HEK293T (cell line): ENCODE measurements at regions not wholly inside any gene's neighbourhood (a gene's known extent, or its start where the extent isn't known, plus 50 kb on each side); places are given as distances from the start of the nearest gene placed in this dataset.

Experiments
- CTCF ChIA-PET: fragments of 350-600 bp; formaldehyde crosslinking; extraction: SDS; loops from one replicate; lab custom pipeline; 2021; ENCODE audit warnings: antibody characterized with exemption, inconsistent platforms; lab: Yijun Ruan, JAX
- POLR2A ChIA-PET: fragments of 350-600 bp; formaldehyde crosslinking; extraction: SDS; loops from one replicate; lab custom pipeline; 2020; ENCODE audit warnings: antibody characterized with exemption, inconsistent platforms; lab: Yijun Ruan, JAX
- DNase-seq: peaks from one replicate; pipeline ENCODE4 v3.0.0; 2012; ENCODE audit warnings: mixed read lengths; ENCODE audit errors: extremely low spot score
- ARNT ChIP-seq: fragments of 450-650 bp; IDR thresholded peaks from 2 replicates; pipeline ENCODE4 v1.6.1; 2017; ENCODE audit warnings: mild to moderate bottlenecking
- BHLHE40 ChIP-seq: fragments of 450-650 bp; IDR thresholded peaks from 2 replicates; pipeline ENCODE4 v1.6.1; 2016; ENCODE audit warnings: mild to moderate bottlenecking, moderate library complexity, borderline replicate concordance
- CTBP1 ChIP-seq: fragments of 450-650 bp; IDR thresholded peaks from 2 replicates; pipeline ENCODE4 v1.6.1; 2016; ENCODE audit warnings: borderline replicate concordance
- ELF4 ChIP-seq: fragments of 450-650 bp; IDR thresholded peaks from 2 replicates; pipeline ENCODE4 v1.6.1; 2017; ENCODE audit warnings: antibody characterized with exemption
- FOXA1 ChIP-seq: fragments of 450-650 bp; IDR thresholded peaks from 2 replicates; pipeline ENCODE4 v1.6.1; 2016; ENCODE audit warnings: mild to moderate bottlenecking
- FOXK2 ChIP-seq: fragments of 450-650 bp; IDR thresholded peaks from 2 replicates; pipeline ENCODE4 v1.6.1; 2016; ENCODE audit warnings: mild to moderate bottlenecking
- FOXM1 ChIP-seq: fragments of 450-650 bp; IDR thresholded peaks from 2 replicates; pipeline ENCODE4 v1.6.1; 2017; ENCODE audit warnings: mild to moderate bottlenecking, borderline replicate concordance
- HDGF ChIP-seq: fragments of 450-650 bp; IDR thresholded peaks from 2 replicates; pipeline ENCODE4 v1.6.1; 2017; ENCODE audit warnings: antibody characterized with exemption, borderline replicate concordance
- L3MBTL2 ChIP-seq: fragments of 450-650 bp; conservative IDR thresholded peaks from 2 replicates; pipeline ENCODE4 v1.6.1; 2016; ENCODE audit warnings: mild to moderate bottlenecking
- LEF1 ChIP-seq: fragments of 450-650 bp; IDR thresholded peaks from 2 replicates; pipeline ENCODE4 v1.6.1; 2017; ENCODE audit warnings: mild to moderate bottlenecking, borderline replicate concordance
- NFRKB ChIP-seq: fragments of 450-650 bp; IDR thresholded peaks from 2 replicates; pipeline ENCODE4 v1.6.1; 2016; ENCODE audit warnings: mild to moderate bottlenecking, moderate library complexity
- SP1 ChIP-seq: fragments of 450-650 bp; IDR thresholded peaks from 2 replicates; pipeline ENCODE4 v1.6.1; 2017
- SUZ12 ChIP-seq: fragments of 450-650 bp; IDR thresholded peaks from 2 replicates; pipeline ENCODE4 v1.6.1; 2016; ENCODE audit warnings: mild to moderate bottlenecking
- TARDBP ChIP-seq: fragments of 450-650 bp; IDR thresholded peaks from 2 replicates; pipeline ENCODE4 v1.6.1; 2016
- ZNF384 ChIP-seq: fragments of 450-650 bp; IDR thresholded peaks from 2 replicates; pipeline ENCODE4 v1.6.1; 2016
- TF ChIP-seq, protein P1 (sequence below): fragments of 450-650 bp; IDR thresholded peaks from 2 replicates; pipeline ENCODE4 v1.6.1; 2016

DNA sequence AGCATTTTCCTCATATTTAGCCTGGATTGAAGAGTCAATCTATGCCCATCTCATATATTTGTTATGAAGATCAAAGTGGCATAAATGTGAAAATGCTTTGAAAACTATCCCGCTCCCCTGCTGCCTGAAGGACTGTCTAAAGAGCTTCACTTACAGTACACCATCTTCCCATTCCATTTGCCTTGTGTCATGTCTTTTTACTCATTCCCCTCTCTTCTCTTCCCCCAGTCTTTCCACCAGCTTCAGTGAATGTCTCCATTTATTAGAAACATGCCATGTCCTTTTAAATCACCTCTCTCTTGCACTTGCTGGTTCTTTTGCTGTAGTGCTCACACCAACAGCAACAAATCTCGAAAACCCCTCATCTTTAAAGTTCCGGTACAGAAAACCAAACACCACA is 192.7 kb upstream of the SGCD start:
- ChIA-PET CTCF (no interaction called here), POLR2A (no interaction called here)
- no peak for DNase-seq
- TF ChIP-seq CTBP1 (no peak), HDGF (no peak), LEF1 (no peak), L3MBTL2 (no peak), FOXM1 (no peak), ELF4 (no peak), TARDBP (no peak), NFRKB (no peak), FOXK2 (no peak), ARNT (no peak), ZNF384 (no peak), SP1 (no peak), FOXA1 (no peak), SUZ12 (no peak)
- TF ChIP-seq, protein P1, sequence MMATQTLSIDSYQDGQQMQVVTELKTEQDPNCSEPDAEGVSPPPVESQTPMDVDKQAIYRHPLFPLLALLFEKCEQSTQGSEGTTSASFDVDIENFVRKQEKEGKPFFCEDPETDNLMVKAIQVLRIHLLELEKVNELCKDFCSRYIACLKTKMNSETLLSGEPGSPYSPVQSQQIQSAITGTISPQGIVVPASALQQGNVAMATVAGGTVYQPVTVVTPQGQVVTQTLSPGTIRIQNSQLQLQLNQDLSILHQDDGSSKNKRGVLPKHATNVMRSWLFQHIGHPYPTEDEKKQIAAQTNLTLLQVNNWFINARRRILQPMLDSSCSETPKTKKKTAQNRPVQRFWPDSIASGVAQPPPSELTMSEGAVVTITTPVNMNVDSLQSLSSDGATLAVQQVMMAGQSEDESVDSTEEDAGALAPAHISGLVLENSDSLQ = no peak

DNA sequence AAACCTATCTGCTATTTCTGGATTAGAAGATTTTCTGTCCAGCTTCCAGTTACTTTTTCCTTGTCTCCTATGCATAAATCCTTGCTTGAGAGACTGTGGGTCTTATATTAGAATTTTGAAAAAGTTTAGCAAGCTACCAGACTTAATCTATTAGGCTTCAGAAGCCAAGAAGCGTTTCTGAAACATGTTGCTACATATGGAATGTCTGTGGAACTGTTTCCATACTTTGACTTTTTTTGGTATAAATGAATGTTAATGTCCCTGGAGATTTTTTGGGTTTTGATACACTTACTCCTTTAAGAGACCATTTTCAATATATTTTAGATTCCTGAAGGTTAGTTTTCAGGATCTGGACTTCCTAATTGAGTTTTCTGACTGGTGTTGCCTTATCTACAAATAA is 191.4 kb upstream of the SGCD start:
- no peak for TF ChIP-seq CTBP1
- no peak for TF ChIP-seq TARDBP
- no peak for TF ChIP-seq ZNF384
- no peak for DNase-seq
- CTCF ChIA-PET = no interaction called here
- POLR2A ChIA-PET = no interaction called here

DNA sequence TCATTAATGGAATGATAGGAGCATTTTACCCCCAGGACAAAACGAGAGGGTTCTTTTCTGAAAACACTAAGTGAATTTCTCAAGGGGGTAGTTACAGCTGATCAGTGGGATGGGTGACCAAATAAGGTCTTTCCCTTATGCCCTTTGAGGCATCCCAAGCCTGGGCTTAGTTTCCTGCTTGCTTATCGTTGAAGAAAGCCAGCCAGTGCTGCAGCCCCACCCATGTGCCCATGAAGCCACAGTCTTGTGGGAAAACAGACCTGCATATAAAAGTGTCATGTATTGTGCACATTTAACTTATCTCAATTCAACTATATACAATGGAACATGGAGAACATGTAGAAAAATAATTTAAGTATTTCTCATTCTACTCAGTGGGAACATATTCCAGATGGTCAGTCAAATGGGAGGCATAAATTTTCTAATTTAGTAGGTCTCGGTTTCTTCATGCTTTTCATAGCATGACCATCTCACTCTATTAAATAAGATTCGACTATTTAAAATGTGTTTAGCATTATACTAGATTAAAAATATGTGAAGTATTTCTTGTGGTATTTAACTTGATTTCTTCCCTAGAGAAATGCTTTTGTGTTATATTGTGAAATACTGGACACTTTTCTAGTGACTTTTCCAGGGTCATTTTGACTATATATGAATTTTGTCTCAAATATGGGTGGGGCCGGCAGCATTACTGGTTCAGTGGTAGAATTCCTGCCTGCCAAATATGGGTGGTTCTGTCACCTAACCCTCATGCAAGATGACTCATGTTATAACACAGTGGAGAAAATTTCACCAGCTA is 189.7 kb upstream of the SGCD start:
- ChIA-PET POLR2A (no interaction called here), CTCF (no interaction called here)
- TF ChIP-seq, protein P1 = no peak
- TF ChIP-seq SP1 (no peak), LEF1 (no peak), CTBP1 (no peak), HDGF (no peak), FOXK2 (no peak), L3MBTL2 (no peak), SUZ12 (no peak), TARDBP (no peak), ZNF384 (no peak), FOXA1 (no peak), ELF4 (no peak), BHLHE40 (no peak), ARNT (no peak)
- no peak for DNase-seq

DNA sequence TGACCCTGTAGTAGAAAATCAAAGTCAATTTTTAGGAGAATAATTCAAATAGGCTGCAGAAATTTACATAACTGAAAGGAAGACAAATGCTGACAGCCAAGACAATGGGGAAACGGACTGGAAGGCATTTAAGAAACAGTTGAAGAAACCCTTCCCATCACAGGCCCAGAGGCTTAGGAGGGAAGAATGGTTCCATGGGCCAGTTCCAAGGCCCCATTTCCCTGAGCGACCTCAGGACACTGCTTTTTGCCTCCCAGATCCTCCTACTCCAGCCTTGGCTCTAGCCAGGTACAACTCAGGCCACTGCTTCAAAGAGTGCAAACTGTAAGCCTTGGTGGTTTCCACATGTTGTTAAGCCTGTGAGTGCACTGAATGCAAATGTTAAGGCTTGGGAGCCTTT is 184.1 kb upstream of the SGCD start:
- TF ChIP-seq SUZ12 = no peak
- TF ChIP-seq LEF1 = no peak
- TF ChIP-seq ELF4 = no peak
- no peak for TF ChIP-seq BHLHE40
- TF ChIP-seq TARDBP = no peak
- no peak for TF ChIP-seq NFRKB
- no peak for TF ChIP-seq FOXM1
- TF ChIP-seq ZNF384 = no peak
- no peak for TF ChIP-seq CTBP1
- no peak for TF ChIP-seq SP1
- TF ChIP-seq, protein P1 = no peak
- TF ChIP-seq L3MBTL2 = no peak
- ChIA-PET CTCF (no interaction called here), POLR2A (no interaction called here)
- DNase-seq = no peak

DNA sequence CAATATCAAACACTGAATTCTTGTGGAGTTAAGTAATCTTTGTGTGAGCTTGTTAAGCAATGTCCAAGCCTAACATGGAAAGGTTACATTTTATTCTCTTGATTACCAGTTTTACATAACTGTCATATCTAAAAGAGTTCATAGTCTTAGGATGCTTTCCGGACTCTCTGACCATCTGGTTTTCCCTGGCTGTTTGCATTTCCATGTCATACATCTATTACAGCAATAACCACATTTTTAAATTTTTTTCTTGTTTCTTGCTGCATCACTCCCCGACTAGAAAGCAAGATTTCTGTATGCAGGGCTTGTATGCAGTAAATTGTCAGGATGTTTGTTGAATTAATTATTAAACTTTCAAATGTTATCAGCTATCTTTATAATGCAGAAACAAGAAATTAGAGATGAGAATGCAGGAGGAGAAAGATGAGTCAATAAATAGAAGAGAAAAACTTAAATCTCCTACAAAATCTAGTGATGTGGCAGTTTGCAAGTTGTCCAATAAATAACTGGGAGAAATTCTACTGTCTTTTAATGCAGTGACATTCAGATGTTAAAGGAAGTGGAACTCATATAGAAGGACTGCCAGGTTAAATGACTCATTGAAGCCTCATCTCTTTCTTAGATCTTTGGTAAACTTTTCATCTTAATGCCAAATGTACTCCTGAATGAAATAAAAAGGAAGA is 179.6 kb upstream of the SGCD start:
- no peak for DNase-seq
- TF ChIP-seq ELF4 (no peak), SUZ12 (no peak), L3MBTL2 (no peak), SP1 (no peak), LEF1 (no peak), FOXK2 (no peak), FOXM1 (no peak), BHLHE40 (no peak), ARNT (no peak), FOXA1 (no peak), CTBP1 (no peak), HDGF (no peak), ZNF384 (no peak), NFRKB (no peak), TARDBP (no peak)
- TF ChIP-seq, protein P1 = no peak
- ChIA-PET POLR2A (no interaction called here), CTCF (no interaction called here)
